ENCODE measurements at regions not wholly inside any gene's neighbourhood (a gene's known extent, or its start where the extent isn't known, plus 50 kb on each side); places are given as distances from the start of the nearest gene placed in this dataset.
A peak's percentile ranks its signal among the peaks of the same experiment; 100 is the strongest.

- DNase-seq (ENCODE audit: low spot score): no peak
- in situ Hi-C loops (cut with HindIII; ENCODE audit: low sequenced_read_pairs): no loop called here
Measured at GRCh38 chr17:59451706-59452105, 113.7 kb upstream of the DHX40 start.

DNA sequence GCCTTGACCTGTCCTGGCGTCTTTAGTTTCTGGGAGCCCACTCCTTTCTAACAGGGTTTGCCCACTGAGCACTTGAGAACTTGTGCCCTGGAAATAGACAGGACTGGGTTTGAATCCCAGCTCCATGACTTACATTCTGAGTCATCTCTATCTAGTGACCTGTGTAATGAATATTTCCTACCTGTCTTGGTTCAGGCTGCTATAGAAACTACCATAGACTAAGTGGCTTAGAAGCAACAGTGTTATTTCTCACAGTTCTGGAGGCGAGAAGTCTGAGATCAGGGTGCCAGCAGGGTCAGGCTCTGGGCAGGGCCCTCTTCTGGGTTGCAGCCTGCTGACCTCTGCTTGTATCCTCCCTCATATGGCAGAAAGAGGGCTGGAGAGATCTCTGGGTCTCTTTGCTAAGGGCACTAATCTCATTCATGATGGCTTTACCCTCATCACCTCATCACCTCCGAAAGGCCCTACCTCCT lies 110.7 kb upstream of the DHX40 start:
- in situ Hi-C loops (cut with HindIII; ENCODE audit: low sequenced_read_pairs): no loop called here
- DNase-seq (ENCODE audit: low spot score): no peak

- no peak for DNase-seq (ENCODE audit: low spot score)
- in situ Hi-C loops (cut with HindIII; ENCODE audit: low sequenced_read_pairs): no loop called here
Measured at GRCh38 chr17:59456428-59456827, 109.0 kb upstream of the DHX40 start.

DNA sequence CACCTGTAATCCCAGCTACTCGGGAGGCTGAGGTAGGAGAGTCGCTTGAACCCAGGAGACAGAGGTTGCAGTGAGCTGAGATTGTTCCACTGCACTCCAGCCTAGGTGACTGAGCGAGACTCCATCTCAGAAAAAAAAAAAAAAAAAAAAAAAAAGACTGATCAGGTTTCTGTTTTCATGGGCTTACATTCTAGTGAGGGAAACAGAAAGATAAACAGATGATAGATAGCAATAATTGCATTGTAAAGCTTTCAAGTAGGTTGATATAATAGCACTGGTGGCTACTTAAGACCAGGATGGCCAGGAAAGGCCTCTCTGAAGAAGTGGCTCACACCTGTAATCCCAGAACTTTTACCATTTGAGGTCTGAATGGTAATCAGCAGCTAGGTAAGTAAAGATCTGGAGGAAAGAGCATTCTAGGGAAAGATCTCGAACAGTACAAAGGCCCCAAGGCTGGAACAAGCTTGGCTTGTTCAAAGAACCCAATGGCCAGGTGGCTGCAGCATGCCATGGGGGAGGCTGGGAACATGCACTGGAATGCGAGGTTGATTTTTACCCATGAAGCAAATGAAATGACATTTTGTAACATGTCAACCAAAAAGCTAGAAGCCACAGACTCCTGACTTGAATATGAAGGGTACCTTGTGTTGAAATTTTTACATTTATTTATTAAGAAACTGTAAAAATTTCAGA lies 108.3 kb upstream of the DHX40 start:
- in situ Hi-C loops (cut with HindIII; ENCODE audit: low sequenced_read_pairs): no loop called here
- DNase-seq (ENCODE audit: low spot score): no peak

- DNase-seq (ENCODE audit: low spot score): no peak
- in situ Hi-C loops (cut with HindIII; ENCODE audit: low sequenced_read_pairs): no loop called here
Measured at GRCh38 chr17:59462385-59462784, 103.0 kb upstream of the DHX40 start.

- in situ Hi-C loops (cut with HindIII; ENCODE audit: low sequenced_read_pairs): no loop called here
- no peak for DNase-seq (ENCODE audit: low spot score)
Measured at GRCh38 chr17:59464246-59464645, 101.2 kb upstream of the DHX40 start.

DNA sequence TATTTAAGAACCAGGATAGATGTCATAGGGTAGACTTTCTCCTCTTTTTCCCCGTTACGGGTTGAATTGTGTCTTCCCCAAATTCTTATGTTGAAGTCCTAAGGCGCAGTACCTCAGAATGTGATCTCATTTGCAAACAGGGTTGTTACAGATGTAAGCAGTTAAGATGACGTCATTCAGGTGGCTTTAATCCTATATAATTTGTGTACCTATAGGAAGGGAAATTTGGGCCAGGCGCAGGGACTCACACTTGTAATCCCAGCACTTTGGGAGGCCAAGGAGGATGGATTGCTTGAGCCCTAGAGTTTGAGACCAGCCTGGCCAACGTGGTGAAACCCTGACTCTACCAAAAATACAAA lies 99.5 kb upstream of the DHX40 start:
- DNase-seq (ENCODE audit: low spot score): no peak
- in situ Hi-C loops (cut with HindIII; ENCODE audit: low sequenced_read_pairs): no loop called here

GRCh38 chr17:59466946-59467801 lies 98.2 kb upstream of the DHX40 start:
- in situ Hi-C loops (cut with HindIII; ENCODE audit: low sequenced_read_pairs): no loop called here
- DNase-seq (ENCODE audit: low spot score): no peak

GRCh38 chr17:59469786-59470485 lies 95.5 kb upstream of the DHX40 start:
- in situ Hi-C loops (cut with HindIII; ENCODE audit: low sequenced_read_pairs): no loop called here
- DNase-seq (ENCODE audit: low spot score): no peak

DNA sequence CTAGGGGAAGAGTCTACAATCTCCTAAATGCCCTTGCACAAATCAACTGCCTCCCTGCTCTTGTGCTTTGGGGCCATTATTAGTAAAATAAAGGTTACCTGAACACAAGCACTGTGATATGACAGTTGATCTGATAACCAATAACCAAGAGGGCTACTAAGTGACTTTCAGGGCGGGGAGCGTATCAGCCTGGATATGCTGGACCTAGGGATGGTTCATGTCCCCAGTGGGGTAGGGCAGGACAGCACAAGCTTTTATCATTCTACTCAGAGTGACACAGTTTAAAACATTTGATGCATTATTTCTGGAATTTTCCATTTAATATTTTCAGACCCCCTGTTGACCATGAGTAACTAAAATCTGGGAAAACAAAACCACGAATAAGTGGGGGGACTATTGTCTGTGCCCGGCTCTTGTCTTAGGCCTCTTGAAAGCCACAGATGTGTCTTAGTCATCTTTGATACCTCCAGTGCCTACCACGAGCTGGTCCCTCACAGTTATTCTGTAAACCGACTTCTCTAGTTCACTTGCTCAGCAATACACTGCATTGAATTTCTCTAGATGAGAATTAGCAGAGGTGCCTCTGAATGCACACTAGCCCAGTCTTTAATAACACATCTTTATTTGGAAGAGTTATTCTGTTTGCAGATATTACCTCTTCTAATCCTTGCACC lies 94.6 kb upstream of the DHX40 start:
- in situ Hi-C loops (cut with HindIII; ENCODE audit: low sequenced_read_pairs): no loop called here
- no peak for DNase-seq (ENCODE audit: low spot score)

GRCh38 chr17:59476413-59476812 lies 89.0 kb upstream of the DHX40 start:
- no peak for DNase-seq (ENCODE audit: low spot score)
- in situ Hi-C loops (cut with HindIII; ENCODE audit: low sequenced_read_pairs): no loop called here

GRCh38 chr17:59479141-59479540 lies 86.3 kb upstream of the DHX40 start:
- in situ Hi-C loops (cut with HindIII; ENCODE audit: low sequenced_read_pairs): no loop called here

GRCh38 chr17:59483860-59484259 lies 81.5 kb upstream of the DHX40 start:
- DNase-seq (ENCODE audit: low spot score): no peak
- in situ Hi-C loops (cut with HindIII; ENCODE audit: low sequenced_read_pairs): no loop called here

More at GRCh38 chr17:59479141-59479540, 86.3 kb upstream of the DHX40 start:
- no peak for DNase-seq (ENCODE audit: low spot score)

- no peak for DNase-seq (ENCODE audit: low spot score)
- in situ Hi-C loops (cut with HindIII; ENCODE audit: low sequenced_read_pairs): no loop called here
Measured at GRCh38 chr17:59485015-59485414, 80.4 kb upstream of the DHX40 start.

DNA sequence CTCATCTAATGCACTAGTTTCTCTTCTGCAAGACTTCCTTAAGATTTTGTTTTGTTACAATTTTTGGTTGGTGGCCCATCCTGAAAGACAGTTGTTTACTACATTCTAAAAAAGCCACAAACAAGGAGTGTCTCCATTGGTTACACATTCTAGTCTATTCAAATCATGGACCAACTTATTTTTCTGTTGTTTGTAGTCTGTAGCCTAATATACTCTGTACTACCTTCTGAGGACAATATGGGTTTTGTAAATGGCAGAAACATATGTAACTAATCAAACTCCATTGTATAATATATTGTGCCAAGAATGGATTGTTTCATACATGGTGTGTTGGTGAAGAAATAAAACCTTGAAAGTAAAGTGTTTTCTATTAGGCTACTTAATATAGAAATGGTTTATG lies 79.5 kb upstream of the DHX40 start:
- in situ Hi-C loops (cut with HindIII; ENCODE audit: low sequenced_read_pairs): no loop called here
- no peak for DNase-seq (ENCODE audit: low spot score)

DNA sequence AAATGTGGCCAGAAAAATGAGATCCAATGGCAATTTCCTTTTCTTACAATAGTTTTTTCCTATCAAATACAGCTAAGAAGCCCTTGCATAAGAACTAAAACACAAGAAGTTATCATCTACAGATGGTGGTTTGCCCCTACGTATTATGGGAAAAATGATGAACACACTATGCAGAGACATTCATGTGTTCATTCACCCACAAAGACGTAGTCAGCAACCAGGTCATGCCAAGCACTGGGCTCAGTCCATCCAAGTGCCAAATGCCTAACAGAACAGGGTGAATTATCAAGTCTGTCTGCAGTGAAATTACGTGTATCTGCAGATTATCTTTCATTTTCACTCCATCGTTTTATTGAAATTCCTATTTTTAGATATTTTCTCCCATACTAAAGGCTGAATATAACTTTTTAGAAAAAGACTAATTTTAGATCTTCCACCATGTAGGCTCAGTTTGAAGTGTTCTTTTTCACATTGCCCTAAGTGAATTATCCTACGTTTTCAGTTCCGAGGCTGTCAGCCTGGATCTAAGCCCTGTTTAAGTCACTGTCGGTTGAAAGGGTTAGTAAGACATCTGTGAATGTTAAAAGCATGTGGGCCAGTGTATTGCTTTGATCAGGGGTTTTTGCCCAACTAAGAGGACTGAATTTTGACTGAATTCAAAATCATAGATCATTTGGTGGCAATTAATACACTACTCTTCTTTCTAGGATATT lies 78.1 kb upstream of the DHX40 start:
- peak; percentile 77 for DNase-seq (ENCODE audit: low spot score)
- in situ Hi-C loops (cut with HindIII; ENCODE audit: low sequenced_read_pairs): no loop called here

GRCh38 chr17:59488805-59489204 lies 76.6 kb upstream of the DHX40 start:
- in situ Hi-C loops (cut with HindIII; ENCODE audit: low sequenced_read_pairs): no loop called here
- DNase-seq (ENCODE audit: low spot score): no peak

- in situ Hi-C loops (cut with HindIII; ENCODE audit: low sequenced_read_pairs): no loop called here
- DNase-seq (ENCODE audit: low spot score): no peak
Measured at GRCh38 chr17:59490216-59490615, 75.2 kb upstream of the DHX40 start.

All from G401 (cell line).